ENCODE measurements at regions not wholly inside any gene's neighbourhood (a gene's known extent, or its start where the extent isn't known, plus 50 kb on each side); places are given as distances from the start of the nearest gene placed in this dataset.
A peak's percentile ranks its signal among the peaks of the same experiment; 100 is the strongest.

DNA sequence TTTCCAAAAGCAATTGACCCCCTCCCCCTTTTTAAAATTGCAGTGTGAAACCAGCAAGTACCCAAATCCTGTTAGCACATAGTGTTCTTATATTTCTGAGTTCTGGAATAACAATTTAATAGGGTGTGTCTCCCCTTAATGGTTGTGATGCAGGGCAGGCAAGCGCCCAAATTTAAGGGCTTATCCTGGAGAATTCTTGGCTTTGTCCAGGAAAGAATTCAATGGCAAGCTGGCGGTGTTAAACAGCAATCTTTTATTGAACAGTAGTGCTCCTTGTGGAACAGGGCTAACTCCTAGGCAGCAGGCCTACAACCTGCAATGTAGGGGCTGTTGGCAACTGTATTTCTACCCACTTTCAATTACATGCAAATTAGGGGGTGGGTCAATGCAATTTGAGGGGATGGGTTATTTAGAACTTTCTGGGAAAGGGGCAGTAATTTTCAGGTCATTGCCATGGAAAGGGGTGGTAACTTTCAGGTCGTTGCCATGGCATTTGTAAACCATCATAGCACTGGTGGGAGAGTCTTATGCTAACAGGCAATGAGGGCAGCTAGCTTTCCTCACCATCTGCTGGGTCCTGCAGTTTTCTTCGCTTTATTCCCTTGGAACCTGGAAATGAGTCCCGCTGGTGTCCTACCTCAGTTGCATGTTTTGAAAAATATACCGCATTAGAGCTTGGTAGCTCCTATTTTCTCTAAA is 149.0 kb upstream of the KCTD1 start:
- DNase-seq (no peak), ATAC-seq (peak in 1 of 4 donors; percentile 20)
- Histone ChIP-seq H3K27ac (no peak overlapping the region), H3K4me1 (peaks cover 0 to 10% (median 4%) of the 10 kb centered on the region in 12 donors), H3K4me3 (no peak overlapping the region), H3K27me3 (no peaks in the 10 kb centered on the region), H3K9me3 (peaks cover 0 to 13% (median 0%) of the 10 kb centered on the region in 12 donors), H3K36me3 (no peaks in the 10 kb centered on the region)
- TF ChIP-seq, protein P1, sequence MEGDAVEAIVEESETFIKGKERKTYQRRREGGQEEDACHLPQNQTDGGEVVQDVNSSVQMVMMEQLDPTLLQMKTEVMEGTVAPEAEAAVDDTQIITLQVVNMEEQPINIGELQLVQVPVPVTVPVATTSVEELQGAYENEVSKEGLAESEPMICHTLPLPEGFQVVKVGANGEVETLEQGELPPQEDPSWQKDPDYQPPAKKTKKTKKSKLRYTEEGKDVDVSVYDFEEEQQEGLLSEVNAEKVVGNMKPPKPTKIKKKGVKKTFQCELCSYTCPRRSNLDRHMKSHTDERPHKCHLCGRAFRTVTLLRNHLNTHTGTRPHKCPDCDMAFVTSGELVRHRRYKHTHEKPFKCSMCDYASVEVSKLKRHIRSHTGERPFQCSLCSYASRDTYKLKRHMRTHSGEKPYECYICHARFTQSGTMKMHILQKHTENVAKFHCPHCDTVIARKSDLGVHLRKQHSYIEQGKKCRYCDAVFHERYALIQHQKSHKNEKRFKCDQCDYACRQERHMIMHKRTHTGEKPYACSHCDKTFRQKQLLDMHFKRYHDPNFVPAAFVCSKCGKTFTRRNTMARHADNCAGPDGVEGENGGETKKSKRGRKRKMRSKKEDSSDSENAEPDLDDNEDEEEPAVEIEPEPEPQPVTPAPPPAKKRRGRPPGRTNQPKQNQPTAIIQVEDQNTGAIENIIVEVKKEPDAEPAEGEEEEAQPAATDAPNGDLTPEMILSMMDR (IDR thresholded peaks at IDR 0.05) = no peak
- TF ChIP-seq POLR2A (IDR thresholded peaks at IDR 0.05) = no peak
- intact Hi-C loops (cut with DNase I) = loop anchor here in 1 of 10 donors (5.0 kb wide), 1 partner anchor 40 kb away; no protein-coding TSS in a partner anchor
- 75 to 81% (median 77%) methylated on average over 6 of the region's 6 CpGs for WGBS, 4 donors

DNA sequence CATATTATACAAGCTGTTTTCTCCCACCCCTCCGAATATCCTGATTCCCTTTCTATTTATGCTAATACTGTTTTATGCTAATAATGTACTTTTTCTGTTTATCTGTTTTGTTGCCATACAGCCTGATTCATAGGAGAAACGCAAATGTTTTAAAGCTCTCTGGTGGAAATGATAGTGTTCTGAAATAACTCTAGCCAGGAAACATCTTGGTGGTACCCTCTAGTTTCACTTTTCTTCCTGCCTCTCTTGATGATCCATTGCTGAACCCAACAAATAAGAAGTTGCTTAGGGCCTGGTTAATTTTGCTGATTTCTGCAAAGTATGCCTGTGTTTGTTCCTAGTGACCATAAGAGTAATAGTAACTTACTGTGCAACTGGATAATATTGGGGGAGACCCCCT is 148.4 kb upstream of the KCTD1 start:
- no peak for ATAC-seq
- no peaks in the 10 kb centered on the region for H3K36me3 ChIP-seq
- peaks cover 0 to 10% (median 4%) of the 10 kb centered on the region in 12 donors for H3K4me1 ChIP-seq
- intact Hi-C loops (cut with DNase I) = loop anchor here in 1 of 10 donors (5.0 kb wide), 1 partner anchor 39 kb away; no protein-coding TSS in a partner anchor
- 51 to 73% (median 67%) methylated on average over 2 of the region's 2 CpGs for WGBS, 4 donors
- no peak overlapping the region for H3K27ac ChIP-seq
- peaks cover 0 to 13% (median 0%) of the 10 kb centered on the region in 12 donors for H3K9me3 ChIP-seq
- no peak overlapping the region for H3K4me3 ChIP-seq
- H3K27me3 ChIP-seq = no peaks in the 10 kb centered on the region
- no peak for TF ChIP-seq POLR2A (IDR thresholded peaks at IDR 0.05)
- TF ChIP-seq, protein P1 (IDR thresholded peaks at IDR 0.05) = no peak
- DNase-seq = no peak

DNA sequence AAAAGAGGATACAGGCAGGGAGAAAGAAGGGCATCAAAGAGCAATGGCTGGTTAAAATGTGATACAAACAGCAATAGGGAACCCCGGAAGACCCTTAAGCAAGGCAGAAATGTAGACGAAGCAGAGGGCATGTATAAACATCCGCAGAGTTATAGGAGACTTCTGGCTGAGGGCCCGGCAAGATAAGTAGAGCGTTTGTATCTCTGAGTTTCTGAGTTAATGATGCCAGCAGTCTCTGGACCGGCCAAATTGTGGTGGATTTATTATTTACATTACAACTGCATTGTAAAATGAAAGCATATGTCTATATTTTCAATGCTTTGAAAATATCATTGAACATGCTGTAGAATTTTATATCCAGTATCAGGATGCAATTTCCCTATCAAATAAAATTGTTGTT is 148.0 kb upstream of the KCTD1 start:
- WGBS, 4 donors = 38 to 49% (median 42%) methylated on average over 6 of the region's 6 CpGs
- ATAC-seq = no peak
- intact Hi-C loops (cut with DNase I) = loop anchor here in 1 of 10 donors (5.0 kb wide), 1 partner anchor 39 kb away; no protein-coding TSS in a partner anchor

More for the DNA sequence above, 148.0 kb upstream of the KCTD1 start:
- no peaks in the 10 kb centered on the region for H3K27me3 ChIP-seq
- TF ChIP-seq POLR2A (IDR thresholded peaks at IDR 0.05) = no peak
- TF ChIP-seq, protein P1 (IDR thresholded peaks at IDR 0.05) = no peak
- DNase-seq = no peak
- peaks cover 0 to 13% (median 0%) of the 10 kb centered on the region in 12 donors for H3K9me3 ChIP-seq
- peaks cover 0 to 10% (median 4%) of the 10 kb centered on the region in 12 donors for H3K4me1 ChIP-seq
- no peaks in the 10 kb centered on the region for H3K36me3 ChIP-seq
- H3K27ac ChIP-seq = no peak overlapping the region
- H3K4me3 ChIP-seq = no peak overlapping the region

Data from heart left ventricle (tissue), 16 donors.